NCI-H1092 treated with DMSO at 0.1 percent for 48 hours (cell line): ENCODE measurements at regions not wholly inside any gene's neighbourhood (a gene's known extent, or its start where the extent isn't known, plus 50 kb on each side); places are given as distances from the start of the nearest gene placed in this dataset.
"Not testable (repeated sequence)": the region's sequence is repeated elsewhere in the genome, so short reads cannot be mapped to it uniquely, and the experiment has no call there.

Source experiments
- DNase-seq: peaks from one replicate; lab custom pipeline; 2025; lab: John Stamatoyannopoulos, UW

DNA sequence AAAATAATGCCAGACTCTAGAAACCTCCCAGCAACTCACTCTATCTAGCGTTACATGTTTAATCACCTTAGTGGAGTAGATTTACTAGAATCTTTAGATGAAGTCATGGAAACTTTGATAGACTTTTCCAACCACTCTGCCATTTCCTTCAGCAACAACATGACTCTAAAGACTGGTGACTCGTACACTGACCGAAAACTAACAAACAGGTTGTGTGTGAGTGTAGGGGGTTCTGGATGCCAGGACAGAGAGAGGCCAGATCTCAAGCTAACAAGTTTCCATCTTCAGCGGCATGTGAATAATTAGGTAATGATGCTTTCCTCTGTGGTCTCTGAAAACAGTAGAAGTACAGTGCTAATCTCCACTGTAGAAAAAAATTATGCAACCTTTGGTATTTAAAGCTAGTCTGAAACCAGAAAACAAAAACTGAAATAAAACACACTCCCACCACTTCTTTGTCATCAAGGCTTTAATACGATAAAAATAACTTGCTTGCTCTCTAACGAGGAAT, 286.4 kb downstream of the PRDM5 start:
- DNase-seq: no peak

- DNase-seq: no peak
Observed at GRCh38 chr4:120633810-120634209, 288.7 kb downstream of the PRDM5 start.

GRCh38 chr4:120630427-120630826, 292.1 kb downstream of the PRDM5 start:
- DNase-seq: no peak

- DNase-seq: no peak
Observed at GRCh38 chr4:120629546-120630108, 292.9 kb downstream of the PRDM5 start.

- DNase-seq: no peak
Observed at GRCh38 chr4:120622601-120623000, 299.9 kb downstream of the PRDM5 start.

GRCh38 chr4:120617171-120617570, 305.4 kb downstream of the PRDM5 start:
- no peak for DNase-seq

DNA sequence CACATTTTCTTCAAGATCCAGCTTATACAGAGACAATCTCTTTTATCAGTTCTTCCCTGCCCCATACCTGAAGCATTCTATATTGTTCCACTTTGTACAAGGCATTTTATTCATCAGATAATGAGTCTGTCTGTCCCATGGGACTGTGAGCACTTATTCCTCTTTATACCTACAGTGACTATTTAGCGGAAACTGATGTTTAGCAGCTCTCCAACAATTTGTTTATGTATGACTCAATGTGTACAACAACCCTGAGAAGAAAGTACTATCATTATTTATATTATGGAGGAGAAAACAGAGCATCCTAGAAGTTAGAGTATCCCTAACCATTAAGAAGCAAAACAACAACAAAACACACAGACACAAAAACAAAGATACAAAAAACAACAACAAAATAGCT, 306.5 kb downstream of the PRDM5 start:
- DNase-seq: no peak

GRCh38 chr4:120613778-120614177, 308.7 kb downstream of the PRDM5 start:
- DNase-seq: no peak

DNA sequence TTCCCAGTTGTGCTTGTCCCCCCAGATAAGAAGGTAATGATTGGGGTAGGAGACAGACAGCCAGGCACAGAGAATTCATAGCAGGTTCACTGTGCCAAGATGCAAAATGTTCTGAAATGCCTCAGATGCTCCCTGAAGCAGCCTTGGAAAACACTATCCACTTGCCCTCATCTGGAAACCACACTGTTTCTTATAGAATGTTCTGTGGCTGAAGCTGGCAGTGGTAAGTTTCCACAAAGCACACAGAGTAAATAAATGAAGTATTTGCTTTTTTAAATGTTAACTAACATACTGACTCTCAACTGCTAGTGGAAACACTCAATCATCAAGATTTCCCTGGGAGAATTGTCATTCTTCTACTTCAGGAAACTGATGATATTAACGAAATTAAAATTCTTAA, 311.4 kb downstream of the PRDM5 start:
- no peak for DNase-seq

- DNase-seq: no peak
Observed at GRCh38 chr4:120591038-120591437, 331.5 kb downstream of the PRDM5 start.

DNA sequence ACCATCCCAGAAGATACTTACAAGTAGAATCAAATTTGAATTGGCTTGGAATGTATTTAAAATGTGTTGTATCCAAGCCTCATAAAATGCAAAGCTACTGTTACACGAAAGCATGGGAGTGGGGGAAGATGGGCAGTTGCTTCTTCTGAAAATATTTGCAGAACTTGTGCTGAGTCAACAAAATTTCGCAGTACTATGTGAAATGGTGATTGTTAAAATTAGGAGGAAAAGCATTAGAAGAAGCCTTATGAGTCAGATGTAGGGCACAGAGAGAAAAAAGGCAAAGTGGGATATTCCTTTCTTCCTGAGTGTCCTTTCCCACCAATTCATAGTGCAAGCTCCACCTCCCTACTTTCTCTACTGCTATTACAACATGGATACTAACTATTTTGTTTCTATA, 332.7 kb downstream of the PRDM5 start:
- DNase-seq: no peak

- DNase-seq: no peak
Observed at GRCh38 chr4:120568731-120569130, 353.8 kb downstream of the PRDM5 start.

GRCh38 chr4:120561648-120562047, 360.9 kb downstream of the PRDM5 start:
- no peak for DNase-seq

DNA sequence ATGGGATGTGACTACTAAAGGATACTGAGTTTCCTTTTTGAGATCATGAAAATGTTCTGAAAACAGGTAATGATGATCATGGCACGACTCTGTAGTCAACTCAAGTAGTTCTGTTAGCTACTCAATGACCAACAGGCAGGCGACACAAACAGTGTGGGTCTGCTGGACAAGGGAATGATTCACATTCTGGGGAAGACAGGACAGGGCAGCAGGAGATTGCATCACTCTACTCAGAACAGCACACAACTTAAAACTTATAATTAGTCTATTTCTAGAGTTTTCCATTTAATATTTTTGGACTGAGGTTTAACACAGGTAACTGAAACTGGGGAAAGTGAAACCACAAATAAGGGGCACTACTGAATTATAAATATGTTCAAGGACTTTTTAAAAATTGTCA, 365.2 kb downstream of the PRDM5 start:
- DNase-seq: no peak

DNA sequence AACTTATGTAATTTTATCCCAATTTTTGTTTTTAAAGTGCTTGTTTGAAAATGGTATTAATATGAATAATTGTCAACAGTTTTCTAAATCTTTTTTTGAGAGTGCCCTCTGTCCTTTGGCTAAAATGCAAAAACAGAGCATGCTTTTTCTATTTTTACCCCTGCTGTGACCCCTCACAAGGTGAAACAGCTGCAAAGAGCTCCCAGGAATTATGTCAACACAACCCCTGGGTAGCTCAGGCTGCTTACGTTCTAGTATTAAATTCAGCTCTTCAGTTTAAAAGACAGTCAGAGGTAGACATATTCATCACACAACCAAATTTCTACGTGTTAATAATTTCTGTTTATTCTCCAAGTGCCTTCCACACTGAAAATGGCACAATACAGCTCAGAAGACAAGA, 367.5 kb downstream of the PRDM5 start:
- peak; percentile 0 for DNase-seq

- no peak for DNase-seq
Observed at GRCh38 chr4:120554086-120554485, 368.4 kb downstream of the PRDM5 start.

GRCh38 chr4:120550624-120551220, 371.8 kb downstream of the PRDM5 start:
- DNase-seq: not testable (repeated sequence)

- no peak for DNase-seq
Observed at GRCh38 chr4:120549011-120549570, 373.4 kb downstream of the PRDM5 start.

GRCh38 chr4:120545391-120545790, 377.1 kb downstream of the PRDM5 start:
- no peak for DNase-seq

DNA sequence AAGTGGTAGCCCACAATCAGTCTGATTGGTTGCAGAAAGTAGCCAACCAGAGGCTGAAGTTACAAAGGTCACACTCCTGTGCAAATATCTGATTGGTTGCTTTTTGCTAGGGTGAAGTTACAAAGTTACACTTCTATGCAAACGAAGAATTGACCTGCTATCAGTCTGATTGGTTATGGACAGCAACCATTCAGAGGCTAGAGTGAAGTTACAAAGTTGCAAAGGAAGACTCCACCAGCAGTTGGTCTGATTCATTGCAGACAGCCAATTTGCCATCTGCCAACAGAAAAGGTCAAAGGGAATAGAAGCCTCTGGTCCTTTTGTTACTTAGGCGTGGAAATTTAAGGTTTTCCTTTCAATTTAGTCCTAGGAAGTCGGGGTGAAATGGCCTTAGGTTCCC, 377.7 kb downstream of the PRDM5 start:
- DNase-seq: no peak

DNA sequence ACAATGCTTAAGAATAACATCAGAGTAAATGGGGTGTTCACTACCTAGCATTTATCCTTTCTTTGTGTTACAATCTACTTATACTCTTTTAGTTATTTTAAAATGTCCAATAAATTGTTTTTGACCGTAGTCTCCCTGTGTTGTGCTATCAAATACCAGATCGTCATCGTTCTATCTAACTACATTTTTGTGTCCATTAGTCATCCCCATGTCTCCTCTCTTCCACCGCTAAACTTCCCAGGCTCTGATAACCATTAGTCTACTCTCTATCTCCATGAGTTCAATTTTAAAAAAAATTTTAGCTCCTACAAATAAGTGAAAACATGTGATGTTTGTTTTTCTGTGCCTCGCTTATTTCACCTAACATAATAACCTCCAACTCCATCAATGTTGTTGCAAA, 381.9 kb downstream of the PRDM5 start:
- DNase-seq: no peak

- no peak for DNase-seq
Observed at GRCh38 chr4:120536884-120537283, 385.6 kb downstream of the PRDM5 start.

DNA sequence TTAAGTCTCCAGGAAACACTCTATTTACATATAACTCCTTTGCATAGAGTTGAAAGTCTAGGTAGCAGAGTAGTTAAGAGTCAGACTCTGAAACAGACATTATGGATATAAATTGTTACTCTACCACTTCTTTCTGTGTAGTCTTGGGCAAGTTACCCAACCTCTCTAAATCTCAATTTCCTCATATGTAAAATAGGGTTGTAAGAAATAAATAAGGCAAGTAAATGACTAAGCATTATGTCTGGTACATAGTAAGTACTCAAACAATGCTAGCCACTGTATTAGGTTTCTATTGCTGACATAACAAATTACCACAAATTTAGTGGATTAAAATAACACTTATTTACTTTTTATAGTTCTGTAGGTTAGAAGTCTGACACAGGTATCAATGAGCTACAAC, 394.1 kb downstream of the PRDM5 start:
- no peak for DNase-seq

- DNase-seq: no peak
Observed at GRCh38 chr4:120526033-120526432, 396.5 kb downstream of the PRDM5 start.
